ENCODE measurements at regions not wholly inside any gene's neighbourhood (a gene's known extent, or its start where the extent isn't known, plus 50 kb on each side); places are given as distances from the start of the nearest gene placed in this dataset.

GRCh38 chr13:105702441-105702840 lies 833.0 kb downstream of the EFNB2 start:
- H3K36me3 ChIP-seq (ENCODE audit: insufficient read depth), result no peaks in the 10 kb centered on the region
- Mint-ChIP-seq H3K4me1 (peaks cover 5% of the 10 kb centered on the region), H3K27me3 (ENCODE audit: insufficient read depth, low read depth, poor library complexity) (no peaks in the 10 kb centered on the region), H3K4me3 (no peak overlapping the region), H3K36me3 (ENCODE audit: low read depth) (no peaks in the 10 kb centered on the region), H3K9me3 (no peaks in the 10 kb centered on the region), H3K27ac (no peak overlapping the region)
- H3K79me2 ChIP-seq (replicated peaks; ENCODE audit: insufficient read depth), result no peaks in the 10 kb centered on the region
- H2AFZ ChIP-seq, result no peak overlapping the region
- no peaks in the 10 kb centered on the region for H3K4me1 ChIP-seq (ENCODE audit: insufficient read depth)
- H3K27ac ChIP-seq (ENCODE audit: low read depth), result no peak overlapping the region
- no peak overlapping the region for H3K4me2 ChIP-seq
- H3K27me3 ChIP-seq (ENCODE audit: insufficient read depth), result no peaks in the 10 kb centered on the region
- TF ChIP-seq, protein P1, sequence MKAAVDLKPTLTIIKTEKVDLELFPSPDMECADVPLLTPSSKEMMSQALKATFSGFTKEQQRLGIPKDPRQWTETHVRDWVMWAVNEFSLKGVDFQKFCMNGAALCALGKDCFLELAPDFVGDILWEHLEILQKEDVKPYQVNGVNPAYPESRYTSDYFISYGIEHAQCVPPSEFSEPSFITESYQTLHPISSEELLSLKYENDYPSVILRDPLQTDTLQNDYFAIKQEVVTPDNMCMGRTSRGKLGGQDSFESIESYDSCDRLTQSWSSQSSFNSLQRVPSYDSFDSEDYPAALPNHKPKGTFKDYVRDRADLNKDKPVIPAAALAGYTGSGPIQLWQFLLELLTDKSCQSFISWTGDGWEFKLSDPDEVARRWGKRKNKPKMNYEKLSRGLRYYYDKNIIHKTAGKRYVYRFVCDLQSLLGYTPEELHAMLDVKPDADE (IDR thresholded peaks at IDR 0.05), result no peak
- TF ChIP-seq, protein P2, sequence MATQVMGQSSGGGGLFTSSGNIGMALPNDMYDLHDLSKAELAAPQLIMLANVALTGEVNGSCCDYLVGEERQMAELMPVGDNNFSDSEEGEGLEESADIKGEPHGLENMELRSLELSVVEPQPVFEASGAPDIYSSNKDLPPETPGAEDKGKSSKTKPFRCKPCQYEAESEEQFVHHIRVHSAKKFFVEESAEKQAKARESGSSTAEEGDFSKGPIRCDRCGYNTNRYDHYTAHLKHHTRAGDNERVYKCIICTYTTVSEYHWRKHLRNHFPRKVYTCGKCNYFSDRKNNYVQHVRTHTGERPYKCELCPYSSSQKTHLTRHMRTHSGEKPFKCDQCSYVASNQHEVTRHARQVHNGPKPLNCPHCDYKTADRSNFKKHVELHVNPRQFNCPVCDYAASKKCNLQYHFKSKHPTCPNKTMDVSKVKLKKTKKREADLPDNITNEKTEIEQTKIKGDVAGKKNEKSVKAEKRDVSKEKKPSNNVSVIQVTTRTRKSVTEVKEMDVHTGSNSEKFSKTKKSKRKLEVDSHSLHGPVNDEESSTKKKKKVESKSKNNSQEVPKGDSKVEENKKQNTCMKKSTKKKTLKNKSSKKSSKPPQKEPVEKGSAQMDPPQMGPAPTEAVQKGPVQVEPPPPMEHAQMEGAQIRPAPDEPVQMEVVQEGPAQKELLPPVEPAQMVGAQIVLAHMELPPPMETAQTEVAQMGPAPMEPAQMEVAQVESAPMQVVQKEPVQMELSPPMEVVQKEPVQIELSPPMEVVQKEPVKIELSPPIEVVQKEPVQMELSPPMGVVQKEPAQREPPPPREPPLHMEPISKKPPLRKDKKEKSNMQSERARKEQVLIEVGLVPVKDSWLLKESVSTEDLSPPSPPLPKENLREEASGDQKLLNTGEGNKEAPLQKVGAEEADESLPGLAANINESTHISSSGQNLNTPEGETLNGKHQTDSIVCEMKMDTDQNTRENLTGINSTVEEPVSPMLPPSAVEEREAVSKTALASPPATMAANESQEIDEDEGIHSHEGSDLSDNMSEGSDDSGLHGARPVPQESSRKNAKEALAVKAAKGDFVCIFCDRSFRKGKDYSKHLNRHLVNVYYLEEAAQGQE (IDR thresholded peaks at IDR 0.05; ENCODE audit: unreplicated experiment), result no peak
- no peak for TF ChIP-seq JUNB (IDR thresholded peaks at IDR 0.05; ENCODE audit: unreplicated experiment)
- TF ChIP-seq EZH2phosphoT487 (IDR thresholded peaks at IDR 0.05; ENCODE audit: unreplicated experiment), result no peak
- no peak for TF ChIP-seq EZH2 (IDR thresholded peaks at IDR 0.05; ENCODE audit: low read depth, unreplicated experiment)
- no peak for TF ChIP-seq STAT1 (IDR thresholded peaks at IDR 0.05; ENCODE audit: unreplicated experiment)
- TF ChIP-seq ZNF114 (CRISPR knock-in tag; IDR thresholded peaks at IDR 0.05), result no peak
- no peak for TF ChIP-seq POLR2AphosphoS5 (IDR thresholded peaks at IDR 0.05; ENCODE audit: low read depth)
- no peak for TF ChIP-seq CTCF (conservative IDR thresholded peaks at IDR 0.05; ENCODE audit: low read depth in 2 of 2)
- TF ChIP-seq NANOG (IDR thresholded peaks at IDR 0.05; ENCODE audit: borderline replicate concordance), result no peak
- peaks cover 6% of the 10 kb centered on the region; the same call in 1 of the 2 replicates for H3K9me2 ChIP-seq (ENCODE audit: insufficient read depth)
- no peaks in the 10 kb centered on the region for H4K20me1 ChIP-seq (replicated peaks; ENCODE audit: insufficient read depth)
- ATAC-seq, result no peak
- no peak for DNase-seq (ENCODE audit: low spot score)
- H3F3A ChIP-seq (replicated peaks; ENCODE audit: low read depth), result no peaks in the 10 kb centered on the region
- H3K4me3 ChIP-seq, result no peak overlapping the region

DNA sequence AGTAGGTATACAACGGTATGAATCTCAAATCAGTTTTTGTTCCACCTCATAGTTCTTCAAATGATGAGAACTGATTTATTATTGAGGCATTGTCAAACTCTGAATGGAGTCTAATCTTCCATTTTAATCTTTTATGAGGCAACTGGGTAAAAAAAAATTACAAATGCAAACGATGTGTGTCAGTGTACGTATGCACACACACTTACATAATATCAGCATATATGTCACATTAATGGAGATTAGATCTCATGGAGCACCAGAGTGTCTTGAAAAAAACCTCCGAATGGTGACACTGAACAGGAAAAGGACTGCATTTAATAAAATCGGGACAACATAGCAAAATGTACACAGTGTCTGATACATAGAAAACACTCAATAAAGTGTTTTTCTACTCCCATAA lies 842.7 kb downstream of the EFNB2 start:
- no peaks in the 10 kb centered on the region for H3K4me1 Mint-ChIP-seq
- no peaks in the 10 kb centered on the region for H3K4me1 ChIP-seq (ENCODE audit: insufficient read depth)
- no peaks in the 10 kb centered on the region for H3K27me3 Mint-ChIP-seq (ENCODE audit: insufficient read depth, low read depth, poor library complexity)
- no peaks in the 10 kb centered on the region for H3F3A ChIP-seq (replicated peaks; ENCODE audit: low read depth)
- no peaks in the 10 kb centered on the region for H3K36me3 Mint-ChIP-seq (ENCODE audit: low read depth)
- ATAC-seq, result no peak
- DNase-seq (ENCODE audit: low spot score), result no peak
- no peaks in the 10 kb centered on the region for H4K20me1 ChIP-seq (replicated peaks; ENCODE audit: insufficient read depth)
- H3K27me3 ChIP-seq (ENCODE audit: insufficient read depth), result no peaks in the 10 kb centered on the region
- no peak overlapping the region for H3K4me2 ChIP-seq
- H3K79me2 ChIP-seq (replicated peaks; ENCODE audit: insufficient read depth), result no peaks in the 10 kb centered on the region
- H3K4me3 Mint-ChIP-seq, result no peak overlapping the region
- H3K9me3 Mint-ChIP-seq, result peaks cover 9% of the 10 kb centered on the region
- H3K36me3 ChIP-seq (ENCODE audit: insufficient read depth), result no peaks in the 10 kb centered on the region
- no peak overlapping the region for H3K27ac ChIP-seq (ENCODE audit: low read depth)
- no peak overlapping the region for H2AFZ ChIP-seq
- H3K4me3 ChIP-seq, result no peak overlapping the region
- 0 out of 2 replicates have a peak, but pooled peaks cover 4% of the 10 kb centered on the region for H3K9me2 ChIP-seq (ENCODE audit: insufficient read depth)
- H3K27ac Mint-ChIP-seq, result no peak overlapping the region
- TF ChIP-seq, protein P2 (IDR thresholded peaks at IDR 0.05; ENCODE audit: unreplicated experiment), result no peak
- TF ChIP-seq ZNF114 (CRISPR knock-in tag; IDR thresholded peaks at IDR 0.05), result no peak
- TF ChIP-seq POLR2AphosphoS5 (IDR thresholded peaks at IDR 0.05; ENCODE audit: low read depth), result no peak
- TF ChIP-seq EZH2 (IDR thresholded peaks at IDR 0.05; ENCODE audit: low read depth, unreplicated experiment), result no peak
- no peak for TF ChIP-seq STAT1 (IDR thresholded peaks at IDR 0.05; ENCODE audit: unreplicated experiment)

Data from GM23338 (cell line).